SH-SY5Y (cell line): ENCODE measurements at regions not wholly inside any gene's neighbourhood (a gene's known extent, or its start where the extent isn't known, plus 50 kb on each side); places are given as distances from the start of the nearest gene placed in this dataset.

Experiments
- GATA2 ChIP-seq: IDR thresholded peaks from 2 replicates; pipeline ENCODE4 v1.6.1; 2011; ENCODE audit warnings: mild to moderate bottlenecking, low read depth, low read length
- GATA3 ChIP-seq: IDR thresholded peaks from 2 replicates; pipeline ENCODE4 v1.6.1; 2011; ENCODE audit warnings: low read depth, mild to moderate bottlenecking, low read length, moderate library complexity

DNA sequence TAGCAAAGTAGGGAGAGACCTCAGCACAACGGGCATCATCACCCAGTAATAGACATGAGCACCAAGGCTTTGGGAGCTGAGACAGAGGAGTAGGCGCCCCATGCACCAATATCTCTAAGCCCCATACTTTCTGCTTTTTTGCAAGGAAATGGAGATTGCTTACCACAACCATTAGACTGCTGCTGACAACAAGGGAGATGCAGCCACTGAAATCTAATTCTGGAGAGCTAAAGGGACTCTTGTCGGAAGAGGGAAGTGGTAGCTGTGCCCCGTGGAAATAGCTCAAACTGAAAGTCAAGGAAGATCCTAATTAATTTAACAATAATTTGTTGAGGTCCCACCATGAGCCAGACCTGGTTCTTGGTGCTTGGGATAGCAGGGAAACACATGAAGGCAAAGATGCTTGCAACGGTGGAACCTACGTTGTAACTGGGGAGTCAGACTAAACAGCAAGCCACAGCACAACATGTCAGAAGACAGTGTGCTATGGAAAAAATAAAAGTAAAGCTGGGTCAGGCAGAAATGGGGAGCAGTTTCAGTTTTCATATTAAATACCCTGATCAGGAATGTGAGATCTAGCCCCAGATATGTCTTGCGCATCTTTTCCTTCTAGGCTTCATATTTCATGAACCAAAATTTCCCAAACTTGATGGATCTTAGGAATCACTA is 1131.0 kb downstream of the BCL11B start:
- TF ChIP-seq GATA2 (no peak), GATA3 (no peak)
